PC-3 (cell line): ENCODE measurements at regions not wholly inside any gene's neighbourhood (a gene's known extent, or its start where the extent isn't known, plus 50 kb on each side); places are given as distances from the start of the nearest gene placed in this dataset.

ENCODE experiments used
- ATAC-seq: fragments of 200-7000 bp; cut with Tn5 transposase; 2 replicates; pipeline ENCODE4 v1.9.1; 2020; ENCODE audit warnings: mild to moderate bottlenecking, moderate library complexity
- BruUV-seq: library from RNA; stranded (reverse); fragments of 400-500 nt; replicated peaks from 2 replicates; lab custom pipeline; 2021; lab: Mats Ljungman, UMichigan
- CTCF ChIA-PET: fragments of 300-600 bp; sonication (Branson Sonifier 250); formaldehyde crosslinking; loops from one replicate; lab custom pipeline; 2022; ENCODE audit warnings: antibody characterized with exemption; lab: Charles Lee
- POLR2A ChIA-PET: fragments of 300-600 bp; sonication (Branson Sonifier 250); formaldehyde crosslinking; loops from one replicate; lab custom pipeline; 2022; ENCODE audit warnings: antibody characterized with exemption; ENCODE audit not compliant: unreplicated experiment; lab: Charles Lee
- DNase-seq: peaks from one replicate; pipeline ENCODE4 v3.0.0-alpha.2; 2015
- H2AFZ ChIP-seq: fragments of 300-600 bp; sonication (generic); 2 replicates; pipeline ENCODE4 v1.6.0; 2016; ENCODE audit warnings: antibody characterized with exemption, low read length
- H3F3A ChIP-seq: fragments of 300-600 bp; sonication (generic); one replicate; pipeline ENCODE4 v1.6.0; 2017; ENCODE audit warnings: antibody characterized with exemption, low read length, control low read depth, mild to moderate bottlenecking; ENCODE audit not compliant: unreplicated experiment
- H3K27ac ChIP-seq: fragments of 300-600 bp; sonication (generic); 2 replicates; pipeline ENCODE4 v1.5.1; 2016; ENCODE audit warnings: mild to moderate bottlenecking, low read length
- H3K27me3 ChIP-seq: fragments of 300-600 bp; sonication (generic); 2 replicates; pipeline ENCODE4 v1.6.1; 2016; ENCODE audit warnings: low read length, mixed read lengths
- H3K36me3 ChIP-seq: fragments of 300-600 bp; sonication (generic); 2 replicates; pipeline ENCODE4 v1.6.1; 2016; ENCODE audit warnings: low read depth, mixed run types, low read length, mixed read lengths
- H3K4me1 ChIP-seq: fragments of 300-600 bp; sonication (generic); 2 replicates; pipeline ENCODE4 v1.5.1; 2016; ENCODE audit warnings: low read length; ENCODE audit not compliant: insufficient read depth
- H3K4me2 ChIP-seq: fragments of 300-600 bp; sonication (generic); 2 replicates; pipeline ENCODE4 v1.6.0; 2016; ENCODE audit warnings: low read length
- H3K4me3 ChIP-seq: fragments of 300-600 bp; sonication (generic); 2 replicates; pipeline ENCODE4 v1.5.1; 2016; ENCODE audit warnings: mild to moderate bottlenecking, low read length, mixed read lengths
- H3K79me2 ChIP-seq: fragments of 300-600 bp; sonication (generic); 2 replicates; pipeline ENCODE4 v1.6.1; 2017; ENCODE audit warnings: low read length, mixed read lengths
- H3K9ac ChIP-seq: fragments of 300-600 bp; sonication (generic); 2 replicates; pipeline ENCODE4 v1.6.0; 2016; ENCODE audit warnings: mild to moderate bottlenecking, low read length
- H3K9me2 ChIP-seq: fragments of 300-600 bp; sonication (generic); replicated peaks from 2 replicates; pipeline ENCODE4 v1.6.1; 2016; ENCODE audit warnings: mixed run types, low read length, mixed read lengths
- H3K9me3 ChIP-seq: fragments of 300-600 bp; sonication (generic); 2 replicates; pipeline ENCODE4 v1.6.1; 2016; ENCODE audit warnings: low read length, mixed read lengths
- H4K20me1 ChIP-seq: fragments of 300-600 bp; sonication (generic); 2 replicates; pipeline ENCODE4 v1.6.1; 2016; ENCODE audit warnings: low read length, mixed read lengths
- EZH2 ChIP-seq: fragments of 300-600 bp; sonication (generic); IDR thresholded peaks from one replicate; pipeline ENCODE4 v1.6.1; 2017; ENCODE audit warnings: antibody characterized with exemption, mild to moderate bottlenecking, low read length; ENCODE audit not compliant: unreplicated experiment
- EZH2phosphoT487 ChIP-seq: fragments of 300-600 bp; sonication (generic); IDR thresholded peaks from 2 replicates; pipeline ENCODE4 v1.6.1; 2018; ENCODE audit warnings: mild to moderate bottlenecking, antibody characterized with exemption, low read length, borderline replicate concordance
- intact Hi-C: fragments of 100-400 bp; cut with micrococcal nuclease; formaldehyde crosslinking; loops from 2 replicates; pipeline ENCODE4 v1.9.0; 2023
- TF ChIP-seq, protein P1 (sequence below): fragments of 300-600 bp; sonication (generic); conservative IDR thresholded peaks from 2 replicates; pipeline ENCODE4 v1.5.1; 2017; ENCODE audit warnings: antibody characterized with exemption, low read depth, mild to moderate bottlenecking, low read length

- Histone ChIP-seq H3K9me3 (no peaks in the 10 kb centered on the region), H3F3A (no peaks in the 10 kb centered on the region), H3K79me2 (no peaks in the 10 kb centered on the region), H3K9me2 (no peaks in the 10 kb centered on the region), H3K4me2 (no peak overlapping the region), H3K4me3 (no peak overlapping the region), H3K4me1 (no peaks in the 10 kb centered on the region), H3K27me3 (no peaks in the 10 kb centered on the region), H2AFZ (no peak overlapping the region), H3K36me3 (no peaks in the 10 kb centered on the region), H4K20me1 (no peaks in the 10 kb centered on the region), H3K9ac (no peak overlapping the region), H3K27ac (no peak overlapping the region)
- BruUV-seq, result no TSS peak
- CTCF ChIA-PET, result no interaction called here
- DNase-seq, result no peak
- POLR2A ChIA-PET, result no interaction called here
- intact Hi-C loops, result no loop called here
- ATAC-seq, result no peak
- TF ChIP-seq, protein P1, sequence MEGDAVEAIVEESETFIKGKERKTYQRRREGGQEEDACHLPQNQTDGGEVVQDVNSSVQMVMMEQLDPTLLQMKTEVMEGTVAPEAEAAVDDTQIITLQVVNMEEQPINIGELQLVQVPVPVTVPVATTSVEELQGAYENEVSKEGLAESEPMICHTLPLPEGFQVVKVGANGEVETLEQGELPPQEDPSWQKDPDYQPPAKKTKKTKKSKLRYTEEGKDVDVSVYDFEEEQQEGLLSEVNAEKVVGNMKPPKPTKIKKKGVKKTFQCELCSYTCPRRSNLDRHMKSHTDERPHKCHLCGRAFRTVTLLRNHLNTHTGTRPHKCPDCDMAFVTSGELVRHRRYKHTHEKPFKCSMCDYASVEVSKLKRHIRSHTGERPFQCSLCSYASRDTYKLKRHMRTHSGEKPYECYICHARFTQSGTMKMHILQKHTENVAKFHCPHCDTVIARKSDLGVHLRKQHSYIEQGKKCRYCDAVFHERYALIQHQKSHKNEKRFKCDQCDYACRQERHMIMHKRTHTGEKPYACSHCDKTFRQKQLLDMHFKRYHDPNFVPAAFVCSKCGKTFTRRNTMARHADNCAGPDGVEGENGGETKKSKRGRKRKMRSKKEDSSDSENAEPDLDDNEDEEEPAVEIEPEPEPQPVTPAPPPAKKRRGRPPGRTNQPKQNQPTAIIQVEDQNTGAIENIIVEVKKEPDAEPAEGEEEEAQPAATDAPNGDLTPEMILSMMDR, result no peak
- TF ChIP-seq EZH2 (no peak), EZH2phosphoT487 (no peak)
Measured at GRCh38 chr10:65846541-65846940, 1079.3 kb upstream of the LRRTM3 start.

- no peaks in the 10 kb centered on the region for H3K9me3 ChIP-seq
- intact Hi-C loops, result no loop called here
- H2AFZ ChIP-seq, result no peak overlapping the region
- H4K20me1 ChIP-seq, result no peaks in the 10 kb centered on the region
- no peak overlapping the region for H3K9ac ChIP-seq
- POLR2A ChIA-PET, result interaction anchor here (0.6 kb wide), 1 partner anchor 475 kb away, joined by 5 read pairs; no protein-coding TSS in a partner anchor
- no peaks in the 10 kb centered on the region for H3K36me3 ChIP-seq
- CTCF ChIA-PET, result no interaction called here
- H3K4me2 ChIP-seq, result no peak overlapping the region
- H3K79me2 ChIP-seq, result no peaks in the 10 kb centered on the region
- H3K27ac ChIP-seq, result no peak overlapping the region
- H3K9me2 ChIP-seq, result no peaks in the 10 kb centered on the region
- H3K4me3 ChIP-seq, result no peak overlapping the region
- no peaks in the 10 kb centered on the region for H3K4me1 ChIP-seq
- no peak for TF ChIP-seq EZH2
- no peaks in the 10 kb centered on the region for H3F3A ChIP-seq
- no peaks in the 10 kb centered on the region for H3K27me3 ChIP-seq
- no TSS peak for BruUV-seq
- ATAC-seq (no peak), DNase-seq (no peak)
Measured at GRCh38 chr10:65846949-65847348, 1078.9 kb upstream of the LRRTM3 start.

- TF ChIP-seq, protein P1, result no peak
- TF ChIP-seq EZH2 (no peak), EZH2phosphoT487 (no peak)
- CTCF ChIA-PET, result no interaction called here
Measured at GRCh38 chr10:65847436-65848230, 1078.2 kb upstream of the LRRTM3 start.

More at GRCh38 chr10:65847436-65848230, 1078.2 kb upstream of the LRRTM3 start:
- Histone ChIP-seq H3K4me2 (no peak overlapping the region), H3K9ac (no peak overlapping the region), H3K27ac (no peak overlapping the region), H3F3A (no peaks in the 10 kb centered on the region), H3K36me3 (no peaks in the 10 kb centered on the region), H3K9me3 (no peaks in the 10 kb centered on the region), H4K20me1 (no peaks in the 10 kb centered on the region), H3K79me2 (no peaks in the 10 kb centered on the region), H3K4me1 (no peaks in the 10 kb centered on the region), H3K27me3 (no peaks in the 10 kb centered on the region), H3K9me2 (no peaks in the 10 kb centered on the region), H3K4me3 (no peak overlapping the region), H2AFZ (no peak overlapping the region)
- no TSS peak for BruUV-seq
- POLR2A ChIA-PET, result interaction anchor here (0.6 kb wide), 1 partner anchor 474 kb away, joined by 5 read pairs; no protein-coding TSS in a partner anchor
- intact Hi-C loops, result no loop called here
- DNase-seq (no peak), ATAC-seq (no peak)
